NCI-H1092 treated with DMSO at 0.1 percent for 48 hours (cell line): ENCODE measurements at regions not wholly inside any gene's neighbourhood (a gene's known extent, or its start where the extent isn't known, plus 50 kb on each side); places are given as distances from the start of the nearest gene placed in this dataset.
"Not testable (repeated sequence)": the region's sequence is repeated elsewhere in the genome, so short reads cannot be mapped to it uniquely, and the experiment has no call there.

Experiments
- DNase-seq: peaks from one replicate; lab custom pipeline; 2025; lab: John Stamatoyannopoulos, UW

- DNase-seq: no peak
Measured at GRCh38 chr6:170018422-170018935, 267.1 kb downstream of the ERMARD start.

- no peak for DNase-seq
Measured at GRCh38 chr6:170017603-170018320, 266.3 kb downstream of the ERMARD start.

- DNase-seq: no peak
Measured at GRCh38 chr6:170013815-170014214, 262.4 kb downstream of the ERMARD start.

- no peak for DNase-seq
Measured at GRCh38 chr6:170012037-170012330, 260.6 kb downstream of the ERMARD start.

GRCh38 chr6:170011204-170012036, 260.0 kb downstream of the ERMARD start:
- peak; percentile 24 for DNase-seq

GRCh38 chr6:170010665-170011203, 259.3 kb downstream of the ERMARD start:
- DNase-seq: no peak

- DNase-seq: no peak
Measured at GRCh38 chr6:170008294-170008785, 256.9 kb downstream of the ERMARD start.

- no peak for DNase-seq
Measured at GRCh38 chr6:170007468-170008293, 256.3 kb downstream of the ERMARD start.

GRCh38 chr6:170006900-170007467, 255.6 kb downstream of the ERMARD start:
- DNase-seq: no peak

- DNase-seq: no peak
Measured at GRCh38 chr6:170006071-170006899, 254.9 kb downstream of the ERMARD start.

- DNase-seq: no peak
Measured at GRCh38 chr6:170005665-170006064, 254.2 kb downstream of the ERMARD start.

- DNase-seq: no peak
Measured at GRCh38 chr6:170004585-170005210, 253.3 kb downstream of the ERMARD start.

GRCh38 chr6:170003451-170004160, 252.2 kb downstream of the ERMARD start:
- DNase-seq: no peak

GRCh38 chr6:170003027-170003426, 251.6 kb downstream of the ERMARD start:
- no peak for DNase-seq

GRCh38 chr6:170001782-170002181, 250.4 kb downstream of the ERMARD start:
- not testable (repeated sequence) for DNase-seq

GRCh38 chr6:170000071-170000843, 248.8 kb downstream of the ERMARD start:
- DNase-seq: no peak

GRCh38 chr6:169999367-169999766, 247.9 kb downstream of the ERMARD start:
- no peak for DNase-seq

GRCh38 chr6:169998457-169998856, 247.0 kb downstream of the ERMARD start:
- DNase-seq: no peak

GRCh38 chr6:169997930-169998218, 246.5 kb downstream of the ERMARD start:
- no peak for DNase-seq
